Stimulated activated CD8-positive, alpha-beta memory T cell treated with anti-CD3 and anti-CD28 coated beads, Interleukin-4, amount 100 ng/mL, for 1 hour (primary cell): ENCODE measurements at regions not wholly inside any gene's neighbourhood (a gene's known extent, or its start where the extent isn't known, plus 50 kb on each side); places are given as distances from the start of the nearest gene placed in this dataset.

Experiments
- DNase-seq, 2 donors: peaks; one replicate each; pipeline ENCODE4 v3.0.0-alpha.2; 2020; ENCODE audit warnings: low read depth in 2 of 2, low spot score in 1 of 2

GRCh38 chr22:47748957-47749356 is 986.5 kb downstream of the TBC1D22A start:
- no peak for DNase-seq

GRCh38 chr22:47748271-47748670 is 985.8 kb downstream of the TBC1D22A start:
- no peak for DNase-seq

- DNase-seq: no peak
Observed at GRCh38 chr22:47740109-47740805, 977.8 kb downstream of the TBC1D22A start.

- no peak for DNase-seq
Observed at GRCh38 chr22:47739291-47740015, 977.0 kb downstream of the TBC1D22A start.

- no peak for DNase-seq
Observed at GRCh38 chr22:47738472-47739013, 976.1 kb downstream of the TBC1D22A start.

GRCh38 chr22:47736186-47737034 is 974.0 kb downstream of the TBC1D22A start:
- no peak for DNase-seq

- DNase-seq: no peak
Observed at GRCh38 chr22:47734511-47734910, 972.1 kb downstream of the TBC1D22A start.

GRCh38 chr22:47727641-47728040 is 965.2 kb downstream of the TBC1D22A start:
- no peak for DNase-seq

- DNase-seq: no peak
Observed at GRCh38 chr22:47724751-47725150, 962.3 kb downstream of the TBC1D22A start.

GRCh38 chr22:47724030-47724429 is 961.6 kb downstream of the TBC1D22A start:
- DNase-seq: no peak

GRCh38 chr22:47718337-47718736 is 955.9 kb downstream of the TBC1D22A start:
- no peak for DNase-seq

GRCh38 chr22:47716890-47717615 is 954.6 kb downstream of the TBC1D22A start:
- DNase-seq: no peak

GRCh38 chr22:47715866-47716578 is 953.6 kb downstream of the TBC1D22A start:
- no peak for DNase-seq

GRCh38 chr22:47713941-47714340 is 951.5 kb downstream of the TBC1D22A start:
- no peak for DNase-seq

- no peak for DNase-seq
Observed at GRCh38 chr22:47710135-47710534, 947.7 kb downstream of the TBC1D22A start.

GRCh38 chr22:47705350-47705749 is 942.9 kb downstream of the TBC1D22A start:
- no peak for DNase-seq

- DNase-seq: no peak
Observed at GRCh38 chr22:47698906-47699305, 936.5 kb downstream of the TBC1D22A start.

- no peak for DNase-seq
Observed at GRCh38 chr22:47697861-47698260, 935.4 kb downstream of the TBC1D22A start.

- DNase-seq: no peak
Observed at GRCh38 chr22:47696776-47697175, 934.3 kb downstream of the TBC1D22A start.

- DNase-seq: no peak
Observed at GRCh38 chr22:47695176-47695575, 932.7 kb downstream of the TBC1D22A start.
